Endothelial cell of umbilical vein (primary cell): ENCODE measurements at regions not wholly inside any gene's neighbourhood (a gene's known extent, or its start where the extent isn't known, plus 50 kb on each side); places are given as distances from the start of the nearest gene placed in this dataset.

Experiments used
- BruUV-seq: library from RNA; stranded (reverse); fragments of 400-500 nt; replicated peaks from 2 replicates; lab custom pipeline; 2021; lab: Mats Ljungman, UMichigan
- CTCF ChIA-PET: fragments of 300-600, 350-600 bp; sonication (Branson Sonifier 250); formaldehyde crosslinking; loops from one replicate; lab custom pipeline; 2021; ENCODE audit warnings: antibody characterized with exemption, inconsistent platforms; lab: Charles Lee
- POLR2A ChIA-PET: fragments of 300-600, 350-600 bp; sonication (Branson Sonifier 250); formaldehyde crosslinking; loops from one replicate; lab custom pipeline; 2021; ENCODE audit warnings: antibody characterized with exemption, inconsistent platforms; lab: Charles Lee
- DNase-seq: peaks from one replicate; pipeline ENCODE4 v3.0.0-alpha.2; 2011; ENCODE audit warnings: low read depth, low spot score
- FAIRE-seq: peaks from 2 replicates; lab custom pipeline; 2011; peaks lifted over from hg19 to GRCh38; lab: Jason Lieb, UNC
- H2AFZ ChIP-seq: 2 replicates; pipeline ENCODE4 v1.6.0; 2012; ENCODE audit warnings: low read depth, low read length, control low read depth, inconsistent platforms
- H3K27ac ChIP-seq: 2 replicates; pipeline ENCODE4 v1.5.1; 2011; ENCODE audit warnings: low read depth, mild to moderate bottlenecking, control low read depth, low read length, moderate library complexity; ENCODE audit not compliant: insufficient read depth
- H3K27me3 ChIP-seq, 2 experiments: 2 replicates each; pipeline versions ENCODE4 v1.6.0 to v1.6.1; 2011; ENCODE audit warnings: low read length in 2 of 2, mixed read lengths in 1 of 2; ENCODE audit not compliant: control insufficient read depth in 2 of 2, insufficient read depth in 2 of 2
- H3K36me3 ChIP-seq, 2 experiments: 2 replicates in 1 of 2; 3 replicates in 1 of 2; pipeline ENCODE4 v1.5.1; 2011; ENCODE audit warnings: low read length in 2 of 2, mild to moderate bottlenecking in 1 of 2, moderate library complexity in 1 of 2; ENCODE audit not compliant: control insufficient read depth in 2 of 2, insufficient read depth in 2 of 2; ENCODE audit errors: extremely low read depth in 1 of 2
- H3K4me1 ChIP-seq: 3 replicates; pipeline ENCODE4 v1.5.1; 2011; ENCODE audit warnings: mild to moderate bottlenecking, low read length; ENCODE audit not compliant: control insufficient read depth, insufficient read depth; ENCODE audit errors: extremely low read depth
- H3K4me2 ChIP-seq: 2 replicates; pipeline ENCODE4 v1.6.1; 2011; ENCODE audit warnings: low read length, control low read depth, mixed read lengths; ENCODE audit not compliant: insufficient read depth
- H3K4me3 ChIP-seq, 3 experiments: fragments of 200-600 bp in 1 of 3; sonication (generic), shearing (Covaris generic) in 1 of 3; replicated peaks in 1 of 3; 2 replicates each; pipeline ENCODE4 v1.5.1; 2011 to 2016; ENCODE audit warnings: control low read depth in 3 of 3, low read length in 3 of 3, mild to moderate bottlenecking in 2 of 3, inconsistent platforms in 1 of 3, low read depth in 1 of 3, moderate library complexity in 1 of 3; ENCODE audit not compliant: insufficient read depth in 1 of 3
- H3K79me2 ChIP-seq: 2 replicates; pipeline ENCODE4 v1.6.0; 2012; ENCODE audit warnings: low read length, inconsistent platforms; ENCODE audit not compliant: control insufficient read depth, insufficient read depth
- H3K9ac ChIP-seq: replicated peaks from 2 replicates; pipeline ENCODE3; 2011; ENCODE audit warnings: low read length, control low read depth; ENCODE audit not compliant: insufficient read depth; ENCODE audit errors: extremely low read depth
- H3K9me1 ChIP-seq: replicated peaks from 3 replicates; pipeline ENCODE4 v1.6.0; 2011; ENCODE audit warnings: mild to moderate bottlenecking, low read length; ENCODE audit not compliant: control insufficient read depth, insufficient read depth; ENCODE audit errors: extremely low read depth
- H3K9me3 ChIP-seq: replicated peaks from 2 replicates; pipeline ENCODE4 v1.5.1; 2012; ENCODE audit warnings: low read length, inconsistent platforms; ENCODE audit not compliant: control insufficient read depth, insufficient read depth
- H4K20me1 ChIP-seq: replicated peaks from 2 replicates; pipeline ENCODE3; 2011; ENCODE audit warnings: mild to moderate bottlenecking, low read length; ENCODE audit not compliant: control insufficient read depth, insufficient read depth; ENCODE audit errors: extremely low read depth
- CTCF ChIP-seq, 2 donors: IDR thresholded peaks; 1 replicate in 1 of 2; 2 replicates in 1 of 2; pipeline ENCODE4 v1.5.1; 2011; ENCODE audit warnings: low read length in 2 of 2, mild to moderate bottlenecking in 2 of 2, moderate library complexity in 2 of 2, control low read depth in 1 of 2, inconsistent platforms in 1 of 2, low read depth in 1 of 2; ENCODE audit not compliant: insufficient read depth in 1 of 2; ENCODE audit errors: extremely low read depth in 1 of 2
- EZH2 ChIP-seq: IDR thresholded peaks from 2 replicates; pipeline ENCODE4 v1.6.1; 2012; ENCODE audit warnings: borderline replicate concordance, low read depth, mild to moderate bottlenecking, moderate library complexity, low read length, inconsistent platforms; ENCODE audit not compliant: severe bottlenecking
- FOS ChIP-seq: IDR thresholded peaks from 2 replicates; pipeline ENCODE4 v1.6.1; 2011; ENCODE audit warnings: mild to moderate bottlenecking, low read length, moderate library complexity, borderline replicate concordance; ENCODE audit not compliant: insufficient read depth
- GATA2 ChIP-seq: IDR thresholded peaks from 2 replicates; pipeline ENCODE4 v1.7.0; 2011; ENCODE audit warnings: low read depth, mild to moderate bottlenecking, moderate library complexity, mixed read lengths, low read length; ENCODE audit not compliant: insufficient read length, insufficient read depth
- JUN ChIP-seq: IDR thresholded peaks from 2 replicates; pipeline ENCODE4 v1.6.1; 2011; ENCODE audit warnings: borderline replicate concordance, low read depth; ENCODE audit not compliant: insufficient read length, insufficient read depth
- MAX ChIP-seq: IDR thresholded peaks from 2 replicates; pipeline ENCODE4 v1.6.1; 2011; ENCODE audit not compliant: insufficient read depth, insufficient read length
- POLR2A ChIP-seq: IDR thresholded peaks from 2 replicates; pipeline ENCODE4 v1.6.1; 2012; ENCODE audit warnings: low read depth, mild to moderate bottlenecking, control low read depth, low read length
- POLR2AphosphoS5 ChIP-seq: IDR thresholded peaks from 2 replicates; pipeline ENCODE4 v1.6.1; 2012; ENCODE audit warnings: low read depth, mild to moderate bottlenecking, control low read depth, low read length, moderate library complexity; ENCODE audit not compliant: insufficient read depth
- dilution Hi-C: fragments of 300-500 bp; cut with MboI; formaldehyde crosslinking; loops from one replicate; pipeline ENCODE4 v1.15.0; 2019; ENCODE audit warnings: low sequenced_read_pairs; ENCODE audit not compliant: extremely low pct_ligation_motif_present
- intact Hi-C: fragments of 100-400 bp; cut with micrococcal nuclease; formaldehyde crosslinking; loops from one replicate; pipeline ENCODE4 v1.10.0; 2022

- H3K9ac ChIP-seq = no peak overlapping the region
- no peak for FAIRE-seq
- H3K27me3 ChIP-seq = no peaks in the 10 kb centered on the region
Measured at GRCh38 chr1:83131692-83131955, 867.3 kb downstream of the TTLL7 start.

More at GRCh38 chr1:83131692-83131955, 867.3 kb downstream of the TTLL7 start:
- dilution Hi-C loops = no loop called here
- H3K27ac ChIP-seq = no peak overlapping the region
- H3K9me3 ChIP-seq = no peaks in the 10 kb centered on the region
- no peak overlapping the region for H3K4me2 ChIP-seq
- no peak for DNase-seq
- H3K4me1 ChIP-seq = no peaks in the 10 kb centered on the region
- H3K9me1 ChIP-seq = no peaks in the 10 kb centered on the region
- intact Hi-C loops = no loop called here
- ChIA-PET POLR2A (no interaction called here), CTCF (no interaction called here)
- H3K36me3 ChIP-seq = no peaks in the 10 kb centered on the region
- no peaks in the 10 kb centered on the region for H4K20me1 ChIP-seq
- no TSS peak for BruUV-seq
- no peak overlapping the region for H3K4me3 ChIP-seq
- no peaks in the 10 kb centered on the region for H3K79me2 ChIP-seq
- H2AFZ ChIP-seq = no peak overlapping the region
- TF ChIP-seq JUN (no peak), POLR2AphosphoS5 (no peak), MAX (no peak), POLR2A (no peak), FOS (no peak), GATA2 (no peak), EZH2 (no peak), CTCF (IDR thresholded peaks at IDR 0.05; ENCODE audit: extremely low read depth in 1 of 2, insufficient read depth in 1 of 2, low read depth in 1 of 2, low read length in 2 of 2) (no peak)
